ENCODE measurements at regions not wholly inside any gene's neighbourhood (a gene's known extent, or its start where the extent isn't known, plus 50 kb on each side); places are given as distances from the start of the nearest gene placed in this dataset.

GRCh38 chr5:2523180-2523579, 228.3 kb downstream of the IRX2 start:
- TF ChIP-seq POLR2A (IDR thresholded peaks at IDR 0.05) (no peak), POLR2AphosphoS5 (IDR thresholded peaks at IDR 0.05) (no peak)
